ENCODE measurements at regions not wholly inside any gene's neighbourhood (a gene's known extent, or its start where the extent isn't known, plus 50 kb on each side); places are given as distances from the start of the nearest gene placed in this dataset.

DNA sequence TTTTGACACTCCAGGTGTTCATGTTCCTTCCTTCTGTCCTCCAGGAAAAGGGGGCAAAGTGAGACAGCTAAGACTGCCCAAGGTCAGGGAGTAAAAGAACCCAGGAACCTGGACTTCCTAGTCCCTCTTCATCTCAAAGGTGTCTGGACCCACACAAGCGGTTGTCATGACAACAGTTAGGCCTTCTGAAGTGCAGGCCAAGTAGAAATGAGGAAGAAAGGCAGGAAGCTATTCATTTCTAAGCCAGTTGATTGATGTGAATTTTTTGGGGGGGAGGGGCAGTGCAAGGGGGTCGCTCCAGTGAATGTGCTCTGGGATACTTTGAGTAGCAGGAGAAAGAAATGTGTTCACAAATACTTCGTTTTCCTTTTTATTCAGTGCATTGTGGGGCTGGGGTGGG, 114.3 kb downstream of the NAV1 start:
- 79 to 90% methylated on average over 2 to 3 of the region's 3 CpGs for WGBS, 2 experiments (ENCODE audit: insufficient coverage in 1 of 2, insufficient read length in 1 of 2)
- H3K4me1 Mint-ChIP-seq: peaks cover 12% of the 10 kb centered on the region
- Histone ChIP-seq H3K9me3 (ENCODE audit: control insufficient read depth, low read length) (no peaks in the 10 kb centered on the region), H3K4me1 (ENCODE audit: control insufficient read depth, insufficient read depth, low read length) (no peaks in the 10 kb centered on the region), H3K27me3 (ENCODE audit: control insufficient read depth, insufficient read depth, low read length, poor library complexity, severe bottlenecking) (peaks cover 41% of the 10 kb centered on the region), H3K27ac (ENCODE audit: low read depth, low read length) (no peak overlapping the region), H3K36me3 (ENCODE audit: control insufficient read depth, insufficient read depth, low read length) (no peaks in the 10 kb centered on the region), H3K9ac (ENCODE audit: extremely low read depth, low read length, poor library complexity, severe bottlenecking) (no peak overlapping the region), H3K4me3 (ENCODE audit: low read length) (no peak overlapping the region)
- no peaks in the 10 kb centered on the region for H3K9me3 Mint-ChIP-seq
- peaks cover 46% of the 10 kb centered on the region for H3K27me3 Mint-ChIP-seq (ENCODE audit: insufficient read depth)
- TF ChIP-seq, protein P1, sequence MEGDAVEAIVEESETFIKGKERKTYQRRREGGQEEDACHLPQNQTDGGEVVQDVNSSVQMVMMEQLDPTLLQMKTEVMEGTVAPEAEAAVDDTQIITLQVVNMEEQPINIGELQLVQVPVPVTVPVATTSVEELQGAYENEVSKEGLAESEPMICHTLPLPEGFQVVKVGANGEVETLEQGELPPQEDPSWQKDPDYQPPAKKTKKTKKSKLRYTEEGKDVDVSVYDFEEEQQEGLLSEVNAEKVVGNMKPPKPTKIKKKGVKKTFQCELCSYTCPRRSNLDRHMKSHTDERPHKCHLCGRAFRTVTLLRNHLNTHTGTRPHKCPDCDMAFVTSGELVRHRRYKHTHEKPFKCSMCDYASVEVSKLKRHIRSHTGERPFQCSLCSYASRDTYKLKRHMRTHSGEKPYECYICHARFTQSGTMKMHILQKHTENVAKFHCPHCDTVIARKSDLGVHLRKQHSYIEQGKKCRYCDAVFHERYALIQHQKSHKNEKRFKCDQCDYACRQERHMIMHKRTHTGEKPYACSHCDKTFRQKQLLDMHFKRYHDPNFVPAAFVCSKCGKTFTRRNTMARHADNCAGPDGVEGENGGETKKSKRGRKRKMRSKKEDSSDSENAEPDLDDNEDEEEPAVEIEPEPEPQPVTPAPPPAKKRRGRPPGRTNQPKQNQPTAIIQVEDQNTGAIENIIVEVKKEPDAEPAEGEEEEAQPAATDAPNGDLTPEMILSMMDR (conservative IDR thresholded peaks at IDR 0.05): no peak
- H3K27ac Mint-ChIP-seq: no peak overlapping the region
- DNase-seq: no peak
- no peak overlapping the region for H3K4me3 Mint-ChIP-seq
- H3K36me3 Mint-ChIP-seq (ENCODE audit: low read depth): no peaks in the 10 kb centered on the region

DNA sequence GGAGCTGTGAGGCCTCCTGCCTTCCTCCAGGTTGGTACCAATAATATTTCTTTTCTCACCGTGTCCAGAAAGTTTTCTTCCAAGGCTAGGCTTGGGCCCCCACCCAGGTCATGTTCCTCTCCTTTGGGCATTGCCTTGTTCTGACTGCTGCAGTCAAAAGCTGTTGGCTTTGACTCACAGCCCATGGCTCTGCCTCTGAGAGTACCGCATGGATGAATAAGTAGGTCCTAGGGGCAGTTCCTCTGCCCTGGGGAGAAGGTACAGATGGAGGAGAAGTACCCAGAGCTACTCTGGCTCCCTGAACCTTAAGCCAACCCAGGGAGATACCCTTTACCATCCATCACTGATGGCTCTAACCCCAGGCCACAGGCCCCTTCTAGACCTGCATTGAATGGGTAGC, 115.0 kb downstream of the NAV1 start:
- Histone ChIP-seq H3K4me1 (ENCODE audit: control insufficient read depth, insufficient read depth, low read length) (no peaks in the 10 kb centered on the region), H3K4me3 (ENCODE audit: low read length) (no peak overlapping the region), H3K27me3 (ENCODE audit: control insufficient read depth, insufficient read depth, low read length, poor library complexity, severe bottlenecking) (peaks cover 37% of the 10 kb centered on the region), H3K27ac (ENCODE audit: low read depth, low read length) (no peak overlapping the region), H3K9me3 (ENCODE audit: control insufficient read depth, low read length) (no peaks in the 10 kb centered on the region), H3K36me3 (ENCODE audit: control insufficient read depth, insufficient read depth, low read length) (no peaks in the 10 kb centered on the region), H3K9ac (ENCODE audit: extremely low read depth, low read length, poor library complexity, severe bottlenecking) (no peak overlapping the region)
- TF ChIP-seq, protein P1 (conservative IDR thresholded peaks at IDR 0.05): no peak
- Mint-ChIP-seq H3K9me3 (no peaks in the 10 kb centered on the region), H3K27ac (no peak overlapping the region), H3K36me3 (ENCODE audit: low read depth) (no peaks in the 10 kb centered on the region), H3K4me1 (peaks cover 12% of the 10 kb centered on the region), H3K4me3 (no peak overlapping the region), H3K27me3 (ENCODE audit: insufficient read depth) (peaks cover 40% of the 10 kb centered on the region)
- WGBS, 2 experiments (ENCODE audit: insufficient coverage in 1 of 2, insufficient read length in 1 of 2): 93 to 100% methylated on average over 2 of the region's 2 CpGs
- no peak for DNase-seq

DNA sequence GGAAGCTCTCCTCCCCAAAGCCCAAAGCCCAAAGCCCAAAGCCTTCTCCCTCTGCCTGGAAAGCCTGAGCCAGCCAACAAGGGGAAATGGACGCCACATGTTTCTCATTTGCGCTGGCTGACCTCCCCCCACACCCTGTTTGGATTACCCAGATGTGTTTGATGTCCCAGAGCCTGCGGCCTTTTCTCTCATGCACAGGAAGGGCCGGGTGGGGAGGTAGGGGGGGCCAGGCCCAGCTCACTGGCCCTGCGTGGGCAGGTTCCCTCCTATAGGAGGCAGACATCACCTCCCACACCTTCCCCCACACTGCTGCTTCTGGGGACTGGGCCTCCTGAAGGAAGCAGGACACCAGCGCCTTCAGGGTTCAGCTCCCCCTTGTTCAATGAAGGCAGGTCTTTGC, 116.3 kb downstream of the NAV1 start:
- Histone ChIP-seq H3K9me3 (ENCODE audit: control insufficient read depth, low read length) (no peaks in the 10 kb centered on the region), H3K4me3 (ENCODE audit: low read length) (no peak overlapping the region), H3K4me1 (ENCODE audit: control insufficient read depth, insufficient read depth, low read length) (no peaks in the 10 kb centered on the region), H3K27ac (ENCODE audit: low read depth, low read length) (no peak overlapping the region), H3K36me3 (ENCODE audit: control insufficient read depth, insufficient read depth, low read length) (no peaks in the 10 kb centered on the region), H3K9ac (ENCODE audit: extremely low read depth, low read length, poor library complexity, severe bottlenecking) (no peak overlapping the region), H3K27me3 (ENCODE audit: control insufficient read depth, insufficient read depth, low read length, poor library complexity, severe bottlenecking) (peaks cover 23% of the 10 kb centered on the region)
- peaks cover 10% of the 10 kb centered on the region for H3K4me1 Mint-ChIP-seq
- peak; percentile 71 for DNase-seq
- TF ChIP-seq, protein P1 (conservative IDR thresholded peaks at IDR 0.05): peak; percentile 49
- no peaks in the 10 kb centered on the region for H3K36me3 Mint-ChIP-seq (ENCODE audit: low read depth)
- H3K27ac Mint-ChIP-seq: no peak overlapping the region
- no peaks in the 10 kb centered on the region for H3K9me3 Mint-ChIP-seq
- no peak overlapping the region for H3K4me3 Mint-ChIP-seq
- WGBS, 2 experiments (ENCODE audit: insufficient coverage in 1 of 2, insufficient read length in 1 of 2): 77 to 100% methylated on average over 4 to 6 of the region's 6 CpGs
- H3K27me3 Mint-ChIP-seq (ENCODE audit: insufficient read depth): peaks cover 27% of the 10 kb centered on the region
